HG03025 (cell line): ENCODE measurements at regions not wholly inside any gene's neighbourhood (a gene's known extent, or its start where the extent isn't known, plus 50 kb on each side); places are given as distances from the start of the nearest gene placed in this dataset.

Experiments used
- ATAC-seq: cut with Tn5 transposase; IDR thresholded peaks from one replicate; pipeline ENCODE4 v1.9.1; 2021; ENCODE audit warnings: mild to moderate bottlenecking, moderate library complexity; ENCODE audit not compliant: unreplicated experiment, low FRiP score

- ATAC-seq = no peak
Measured at GRCh38 chr15:98369081-98369716, 279.1 kb upstream of the IGF1R start.

GRCh38 chr15:98375513-98376340 lies 272.6 kb upstream of the IGF1R start:
- ATAC-seq = no peak

- no peak for ATAC-seq
Measured at GRCh38 chr15:98380721-98381120, 267.6 kb upstream of the IGF1R start.

- no peak for ATAC-seq
Measured at GRCh38 chr15:98381446-98381845, 266.9 kb upstream of the IGF1R start.

- ATAC-seq = no peak
Measured at GRCh38 chr15:98382139-98382538, 266.2 kb upstream of the IGF1R start.

- no peak for ATAC-seq
Measured at GRCh38 chr15:98383571-98383970, 264.8 kb upstream of the IGF1R start.

GRCh38 chr15:98384328-98385029 lies 263.9 kb upstream of the IGF1R start:
- no peak for ATAC-seq

GRCh38 chr15:98385752-98386381 lies 262.5 kb upstream of the IGF1R start:
- no peak for ATAC-seq

- ATAC-seq = no peak
Measured at GRCh38 chr15:98386561-98386960, 261.8 kb upstream of the IGF1R start.

GRCh38 chr15:98387866-98388265 lies 260.5 kb upstream of the IGF1R start:
- ATAC-seq = no peak

GRCh38 chr15:98390946-98391530 lies 257.3 kb upstream of the IGF1R start:
- ATAC-seq = no peak

- ATAC-seq = no peak
Measured at GRCh38 chr15:98391568-98391967, 256.8 kb upstream of the IGF1R start.

- no peak for ATAC-seq
Measured at GRCh38 chr15:98393471-98393870, 254.9 kb upstream of the IGF1R start.

- ATAC-seq = no peak
Measured at GRCh38 chr15:98394546-98394945, 253.8 kb upstream of the IGF1R start.

GRCh38 chr15:98395974-98396610 lies 252.2 kb upstream of the IGF1R start:
- ATAC-seq = no peak

- no peak for ATAC-seq
Measured at GRCh38 chr15:98397419-98397818, 250.9 kb upstream of the IGF1R start.

GRCh38 chr15:98398056-98398455 lies 250.3 kb upstream of the IGF1R start:
- no peak for ATAC-seq

GRCh38 chr15:98398886-98399285 lies 249.5 kb upstream of the IGF1R start:
- ATAC-seq = no peak

GRCh38 chr15:98400120-98400519 lies 248.2 kb upstream of the IGF1R start:
- no peak for ATAC-seq

- no peak for ATAC-seq
Measured at GRCh38 chr15:98401029-98401428, 247.3 kb upstream of the IGF1R start.
